ENCODE measurements at regions not wholly inside any gene's neighbourhood (a gene's known extent, or its start where the extent isn't known, plus 50 kb on each side); places are given as distances from the start of the nearest gene placed in this dataset.
"Not testable (repeated sequence)": the region's sequence is repeated elsewhere in the genome, so short reads cannot be mapped to it uniquely, and the experiment has no call there.

DNA sequence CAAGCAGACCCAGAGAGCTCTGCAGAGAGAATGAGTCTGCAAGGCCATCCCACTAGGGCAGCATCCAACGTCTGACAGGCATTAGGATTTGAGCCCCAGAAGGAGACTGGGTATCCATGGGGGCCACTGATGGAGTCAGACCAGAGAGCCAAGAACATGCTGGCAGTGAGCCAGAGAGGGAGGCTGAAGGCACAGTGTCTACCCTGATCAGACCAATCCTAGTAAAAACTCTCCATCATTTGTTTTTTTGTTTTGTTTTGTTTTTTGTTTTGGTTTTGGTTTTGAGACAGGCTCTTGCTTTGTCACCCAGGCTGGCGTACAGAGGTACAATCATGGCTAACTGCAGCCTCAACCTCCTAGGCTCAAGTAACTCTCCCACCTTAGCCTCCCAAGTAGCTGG lies 133.1 kb upstream of the LYZL2 start:
- no peak for DNase-seq

DNA sequence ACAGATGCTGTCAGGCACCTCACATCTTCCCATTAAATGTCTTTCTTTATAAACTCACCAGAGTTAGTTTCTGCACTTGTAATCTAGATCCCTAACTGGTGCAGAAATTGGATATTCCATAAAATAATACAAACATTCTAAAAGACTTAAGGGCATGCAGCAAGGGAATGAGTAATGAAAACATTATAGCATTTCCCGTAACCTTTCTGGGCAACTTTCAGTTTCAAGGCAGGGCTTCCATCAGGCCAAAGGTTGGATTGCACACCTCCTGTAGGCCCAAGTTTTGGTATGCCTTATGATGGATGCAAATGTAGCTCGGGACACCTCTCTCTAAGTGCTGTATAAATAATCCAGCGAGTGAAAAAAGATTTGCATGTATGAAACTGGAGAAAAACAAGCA lies 129.9 kb upstream of the LYZL2 start:
- DNase-seq: no peak

DNA sequence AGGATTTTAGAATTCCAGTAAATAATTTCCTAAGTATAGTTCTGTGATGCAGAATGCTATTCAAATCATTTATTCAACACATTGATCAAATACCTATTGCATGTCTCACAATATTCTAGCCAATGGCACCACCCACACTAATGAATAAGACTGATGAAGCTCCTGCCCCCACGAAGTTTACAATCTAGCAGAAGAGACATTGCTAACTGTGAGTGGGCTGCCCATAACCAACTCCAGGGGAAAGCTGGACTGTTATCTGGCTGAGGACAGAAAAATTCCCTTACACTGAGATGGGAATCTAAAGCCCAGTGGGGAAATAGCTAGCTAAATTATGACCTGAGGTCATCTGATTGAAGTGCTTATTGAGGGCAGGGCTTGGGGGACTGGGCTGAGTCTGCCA lies 128.8 kb upstream of the LYZL2 start:
- no peak for DNase-seq

DNA sequence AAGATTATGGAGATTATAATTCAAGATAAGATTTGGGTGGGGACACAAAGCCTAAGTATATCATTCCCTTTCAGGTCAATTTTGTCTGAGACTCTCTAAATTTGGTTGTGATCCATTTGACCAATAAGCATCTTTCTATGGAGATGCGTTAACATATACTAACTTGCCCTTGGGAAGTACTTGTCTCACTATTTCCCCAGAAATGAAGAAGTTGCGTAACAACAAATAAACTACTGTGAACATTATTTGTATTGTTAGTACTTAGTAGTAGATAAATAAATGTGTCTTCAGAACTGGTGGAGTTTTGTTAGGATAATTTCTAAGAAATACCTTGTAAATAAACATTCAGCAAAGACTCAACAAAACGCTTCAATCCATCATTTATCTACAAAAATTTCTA lies 127.3 kb upstream of the LYZL2 start:
- no peak for DNase-seq

DNA sequence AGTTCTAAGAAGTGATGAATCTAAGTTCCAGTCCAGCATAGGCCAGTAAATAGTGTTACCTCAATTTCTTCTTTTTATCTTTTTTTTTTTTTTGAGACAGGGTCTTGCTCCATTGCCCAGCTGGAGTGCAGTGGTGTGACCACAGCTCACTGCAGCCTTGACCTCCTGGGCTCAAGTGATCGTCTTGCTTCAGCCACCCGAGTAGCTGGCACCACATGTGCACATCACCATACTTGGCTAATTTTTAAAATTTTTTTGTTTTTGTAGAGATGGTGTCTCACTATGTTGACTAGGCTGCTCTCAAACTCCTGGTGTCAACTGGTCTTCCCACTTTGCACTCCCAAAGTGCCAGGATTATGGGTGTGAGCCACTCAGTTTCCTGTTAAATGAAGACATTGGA lies 126.6 kb upstream of the LYZL2 start:
- DNase-seq: no peak

DNA sequence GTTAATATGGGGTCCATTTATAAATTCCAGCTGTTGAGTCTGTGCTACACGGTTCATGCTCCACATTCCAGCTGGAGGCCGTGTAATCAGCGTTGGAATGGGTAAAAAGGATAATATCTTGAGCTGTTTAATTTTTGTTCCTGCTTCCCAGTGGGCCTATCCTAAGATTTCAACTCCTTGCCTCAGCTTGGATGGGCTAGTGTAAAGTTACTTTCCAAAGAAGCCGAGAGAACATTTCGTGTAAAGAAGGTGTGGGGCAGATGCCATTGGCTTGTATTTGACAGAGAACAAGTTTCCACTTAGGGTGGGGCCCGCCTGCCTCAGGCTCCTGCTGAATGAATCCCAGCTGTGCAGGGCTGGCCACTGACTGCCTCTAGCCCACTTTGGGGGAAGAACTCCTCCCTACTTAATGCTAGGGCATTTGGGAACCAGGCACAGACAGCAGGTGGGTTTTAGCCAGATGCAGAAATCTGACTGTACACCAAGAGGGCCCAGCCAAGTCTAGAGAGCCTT lies 125.9 kb upstream of the LYZL2 start:
- DNase-seq: no peak

DNA sequence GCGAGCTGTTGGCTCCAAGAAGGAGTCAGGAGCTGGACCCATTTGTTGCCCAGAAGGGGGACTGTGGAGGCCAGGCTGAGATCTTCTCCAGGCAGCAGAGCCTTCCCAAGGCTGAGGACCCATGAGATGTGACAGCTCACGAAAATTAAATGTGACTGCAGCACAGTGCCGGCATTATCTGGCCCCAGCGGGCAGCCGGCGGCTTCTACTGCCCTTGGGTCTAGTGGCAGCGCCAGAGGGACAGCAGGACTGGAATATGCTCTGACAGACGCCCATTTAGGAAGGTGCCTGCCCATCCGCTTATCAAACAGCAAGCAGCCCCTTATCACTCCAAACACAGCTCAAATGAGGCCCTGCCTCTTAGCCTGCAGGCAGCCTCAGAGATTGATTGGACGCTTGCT lies 122.9 kb upstream of the LYZL2 start:
- DNase-seq: no peak

DNA sequence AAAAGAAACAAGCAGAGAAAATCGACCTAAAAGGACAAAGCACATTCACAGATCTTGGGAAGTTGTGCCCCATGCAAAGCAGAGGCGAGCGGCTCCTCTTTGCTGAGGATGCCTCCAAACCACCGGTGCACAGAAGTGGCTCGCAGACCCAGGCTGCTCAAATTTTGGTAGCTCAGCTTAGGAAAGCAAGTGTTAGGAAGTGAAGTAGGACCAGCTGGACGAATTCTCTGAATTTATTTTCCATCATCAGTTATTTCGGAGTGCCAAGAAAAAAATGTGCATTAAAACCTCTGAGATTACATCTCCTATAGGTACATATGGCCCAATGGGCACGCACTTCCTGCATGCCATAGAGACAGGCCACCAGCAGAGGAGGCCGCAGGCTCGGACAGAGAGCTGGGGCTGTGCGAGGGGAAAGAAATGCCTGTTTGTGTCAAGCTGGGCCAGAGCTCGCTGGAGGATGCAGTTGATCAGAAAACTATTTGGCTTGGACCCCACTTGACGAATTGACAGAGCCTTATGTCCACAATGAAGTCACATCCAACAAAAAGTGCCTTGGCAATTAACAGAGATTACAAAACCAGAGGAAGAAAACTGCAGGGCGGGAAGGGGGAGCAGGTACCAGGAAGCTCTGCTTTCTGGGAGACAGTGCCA lies 122.3 kb upstream of the LYZL2 start:
- DNase-seq: peak in 1 of 2 experiments; percentile 1

DNA sequence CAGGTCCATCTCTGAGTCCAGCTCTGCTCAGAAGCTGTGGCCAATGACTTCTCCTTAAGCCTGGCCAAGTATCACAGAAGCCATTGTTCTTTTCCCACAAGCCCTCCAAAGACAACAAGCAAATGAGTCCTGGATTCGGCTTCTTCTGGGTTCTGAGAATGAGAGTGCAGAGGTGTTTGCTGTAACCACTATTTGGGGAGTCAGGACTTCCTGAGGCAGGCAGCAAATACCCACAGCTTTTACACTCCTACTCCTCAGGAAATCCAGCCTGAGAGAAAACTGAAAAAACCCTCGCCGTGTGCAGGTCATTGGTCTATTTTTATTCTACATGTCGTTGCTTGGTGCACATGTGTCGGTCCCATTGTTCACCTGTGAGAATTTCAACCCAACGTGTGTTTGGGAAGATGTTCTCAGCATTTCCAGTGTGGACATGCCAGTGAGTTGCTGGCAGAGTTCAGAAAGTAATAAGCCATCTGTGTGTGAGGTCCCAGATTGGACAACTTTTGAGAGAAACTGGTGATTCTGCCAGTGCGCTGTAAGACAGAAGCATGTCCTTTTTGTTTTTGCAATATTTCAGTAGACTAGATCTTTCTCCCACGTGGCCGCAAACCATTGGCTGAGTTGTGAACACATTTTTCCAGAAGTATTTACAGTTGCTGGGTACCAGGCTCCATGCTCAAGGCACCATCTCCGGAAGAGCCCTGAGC lies 121.6 kb upstream of the LYZL2 start:
- no peak for DNase-seq

DNA sequence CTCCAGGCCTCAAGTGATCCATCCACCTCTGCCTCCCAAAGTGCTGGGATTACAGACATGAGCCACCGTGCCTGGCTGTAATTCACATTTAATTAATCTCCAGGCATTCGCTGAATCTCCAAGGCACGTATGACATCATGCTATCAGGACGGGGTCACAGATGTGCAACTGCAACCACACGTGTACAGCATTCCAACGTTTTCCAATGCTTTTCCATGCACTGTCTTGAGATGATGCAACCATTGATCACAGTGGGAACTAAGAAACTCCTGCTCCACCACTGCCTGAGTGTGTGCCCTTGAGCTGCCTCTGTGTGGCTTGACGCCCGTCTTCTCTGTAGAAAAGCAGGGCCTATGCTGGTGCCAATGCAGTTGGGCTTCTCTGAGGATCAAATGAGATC lies 119.8 kb upstream of the LYZL2 start:
- no peak for DNase-seq

DNA sequence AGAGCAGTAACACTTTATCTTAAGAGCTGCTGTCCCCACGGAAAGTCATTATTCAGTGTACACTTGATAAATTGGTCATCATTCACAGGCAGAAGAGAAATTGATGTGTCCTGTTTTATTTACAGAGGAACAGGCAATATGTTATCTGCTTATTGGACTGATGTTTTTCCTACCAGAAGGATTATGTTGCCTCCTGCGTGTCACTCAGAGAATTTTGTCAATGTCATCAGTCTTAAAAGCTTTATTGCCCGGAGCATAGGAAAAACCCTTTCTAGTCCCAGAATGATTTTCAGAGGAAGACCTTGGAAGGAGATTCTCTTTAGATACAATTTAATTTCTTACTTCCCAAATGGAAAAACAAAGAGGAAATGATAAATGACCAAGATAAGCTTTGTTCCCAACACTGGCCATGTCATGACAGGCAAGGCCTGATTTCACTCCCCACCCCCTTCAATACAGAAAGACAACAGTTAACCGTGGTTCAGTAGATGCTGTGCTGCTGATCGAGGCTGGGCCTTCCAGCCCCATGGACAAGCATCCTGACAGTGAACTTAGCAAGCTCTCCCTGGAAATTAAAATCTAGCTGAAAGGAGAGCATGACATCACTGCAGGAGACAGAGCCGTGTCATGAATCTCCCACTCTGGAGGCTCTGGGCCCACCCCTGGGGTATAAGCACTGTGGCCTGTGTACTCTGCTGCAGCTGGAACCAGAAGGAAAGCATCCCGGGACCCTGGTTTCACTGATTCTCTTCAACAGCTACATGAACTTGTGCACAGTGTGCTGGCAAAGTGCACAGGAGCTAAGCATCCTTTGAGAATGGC lies 118.8 kb upstream of the LYZL2 start:
- DNase-seq: no peak

DNA sequence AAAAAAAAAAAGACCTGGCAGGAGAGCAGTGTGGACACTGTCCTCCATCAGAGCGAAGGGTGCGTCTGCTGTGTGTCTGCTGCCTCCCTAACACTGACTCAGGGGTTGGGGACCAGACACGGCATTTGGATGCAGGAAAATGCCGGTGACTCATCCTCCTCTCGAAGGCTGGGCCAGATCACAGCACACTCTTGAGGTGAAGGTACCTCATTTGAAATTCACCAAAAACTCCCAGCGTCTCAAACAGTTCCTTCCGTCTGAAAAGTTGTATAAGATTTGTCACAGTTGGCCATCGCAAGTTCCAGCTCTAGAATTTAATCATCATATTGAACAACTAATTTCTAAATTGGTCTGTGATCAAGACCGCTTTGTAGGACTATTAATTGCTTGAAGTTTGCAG lies 118.1 kb upstream of the LYZL2 start:
- no peak for DNase-seq

DNA sequence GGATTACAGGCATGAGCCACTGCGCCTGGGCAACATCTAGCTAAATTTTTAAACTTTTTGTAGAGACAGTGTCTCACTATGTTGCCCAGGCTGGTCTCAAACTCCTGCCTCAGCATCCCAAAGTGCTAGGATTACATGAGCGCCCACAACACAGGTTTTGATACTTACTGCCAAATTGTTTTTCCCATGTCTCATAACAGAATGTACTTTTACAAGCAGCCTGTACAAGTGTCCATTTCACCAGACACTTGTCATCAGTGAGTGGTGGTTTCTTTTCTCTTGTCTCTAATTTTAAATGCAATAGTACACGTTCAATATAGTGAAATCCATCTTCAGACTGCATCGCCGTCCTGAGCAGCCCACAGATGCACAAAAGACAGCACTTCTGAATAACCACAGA lies 116.4 kb upstream of the LYZL2 start:
- no peak for DNase-seq

DNA sequence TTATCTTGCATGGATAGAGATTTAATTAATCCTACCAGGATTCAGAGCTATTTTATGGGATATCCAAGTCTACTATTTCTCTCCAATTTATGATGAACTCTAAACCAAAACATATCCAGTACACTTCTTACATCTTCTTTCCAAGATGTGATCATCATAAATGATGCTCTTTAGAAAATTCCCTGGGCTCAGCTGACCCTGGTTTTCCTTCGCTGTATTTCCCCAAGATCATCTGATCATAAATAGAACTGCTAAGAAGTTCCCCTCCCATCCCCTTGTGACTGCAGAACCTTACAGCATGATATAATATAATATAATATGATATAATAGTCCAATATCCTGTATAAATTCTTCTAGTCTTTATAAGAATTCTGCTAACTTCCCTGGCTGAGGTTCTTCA lies 114.6 kb upstream of the LYZL2 start:
- no peak for DNase-seq

DNA sequence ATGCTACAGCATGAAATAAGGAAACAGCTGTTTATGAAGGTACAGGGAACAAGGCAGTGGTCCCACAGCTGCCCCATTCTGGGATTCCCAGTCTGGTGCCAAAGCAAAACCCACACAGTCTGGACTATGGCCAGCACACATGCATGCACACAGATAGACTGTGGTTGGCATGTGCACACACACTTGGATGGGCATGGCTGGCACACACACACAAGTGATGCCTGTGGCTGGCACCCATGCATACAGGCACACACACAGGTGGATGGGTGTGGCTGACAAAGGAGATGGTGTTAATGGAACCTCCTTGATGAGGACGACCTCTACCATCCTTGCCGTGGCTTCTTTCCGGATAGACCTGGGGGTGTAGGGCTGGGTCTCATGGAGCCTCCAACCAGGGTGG lies 114.0 kb upstream of the LYZL2 start:
- DNase-seq: no peak

DNA sequence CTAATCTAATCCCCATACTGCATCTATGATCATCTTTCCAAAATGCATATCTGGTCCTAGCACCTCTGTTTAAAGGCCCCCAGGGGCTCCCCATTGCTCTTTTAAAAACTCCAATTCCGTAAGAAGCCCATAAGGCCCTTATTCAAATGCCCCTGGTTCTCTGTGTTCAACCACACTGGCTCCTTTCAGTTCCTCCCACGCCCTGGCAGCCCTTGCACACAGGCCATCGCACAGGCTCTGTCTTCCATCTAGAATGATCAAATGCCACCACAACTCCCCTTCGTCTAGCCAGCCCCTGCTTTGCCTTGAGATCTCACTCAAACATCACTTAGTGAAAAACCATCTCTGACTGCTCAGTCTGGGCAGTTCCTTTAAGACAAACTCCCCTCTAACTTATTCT lies 112.9 kb upstream of the LYZL2 start:
- DNase-seq: no peak

DNA sequence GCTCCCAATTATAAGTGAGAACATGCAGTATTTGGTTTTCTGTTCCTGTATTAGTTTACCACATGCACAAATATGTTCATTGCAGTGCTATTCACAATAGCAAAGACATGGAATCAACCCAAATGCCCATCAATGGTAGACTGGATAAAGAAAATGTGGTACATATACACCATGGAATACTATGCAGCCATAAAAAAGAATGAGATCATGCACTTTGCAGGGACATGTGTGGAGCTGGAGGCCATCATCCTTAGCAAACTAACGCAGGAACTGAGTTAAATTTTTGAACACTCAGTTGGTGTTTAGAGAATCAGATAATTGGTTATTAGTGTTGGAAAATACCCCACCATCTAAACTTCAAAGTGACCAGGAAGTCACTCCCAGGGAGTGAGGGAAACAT lies 111.2 kb upstream of the LYZL2 start:
- DNase-seq: not testable (repeated sequence)

DNA sequence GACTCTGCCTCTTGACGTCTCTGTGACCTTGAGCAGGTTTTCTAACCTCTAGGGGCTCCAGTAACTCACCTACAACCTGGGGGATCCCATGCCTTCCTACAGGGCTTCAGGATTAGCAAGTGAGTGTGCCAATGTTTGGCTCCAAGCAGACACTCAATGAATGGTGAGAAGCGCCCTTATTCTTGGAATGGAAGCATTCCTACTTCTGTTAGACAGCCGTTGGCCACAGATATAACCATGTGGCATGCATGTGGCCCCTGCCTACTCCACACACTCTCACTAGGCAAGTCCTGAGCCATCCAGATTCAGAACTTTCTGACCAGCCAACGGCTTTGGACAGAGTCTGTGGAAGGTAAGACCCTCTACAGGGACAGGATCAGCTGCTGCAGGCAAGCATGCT lies 108.9 kb upstream of the LYZL2 start:
- DNase-seq: no peak

DNA sequence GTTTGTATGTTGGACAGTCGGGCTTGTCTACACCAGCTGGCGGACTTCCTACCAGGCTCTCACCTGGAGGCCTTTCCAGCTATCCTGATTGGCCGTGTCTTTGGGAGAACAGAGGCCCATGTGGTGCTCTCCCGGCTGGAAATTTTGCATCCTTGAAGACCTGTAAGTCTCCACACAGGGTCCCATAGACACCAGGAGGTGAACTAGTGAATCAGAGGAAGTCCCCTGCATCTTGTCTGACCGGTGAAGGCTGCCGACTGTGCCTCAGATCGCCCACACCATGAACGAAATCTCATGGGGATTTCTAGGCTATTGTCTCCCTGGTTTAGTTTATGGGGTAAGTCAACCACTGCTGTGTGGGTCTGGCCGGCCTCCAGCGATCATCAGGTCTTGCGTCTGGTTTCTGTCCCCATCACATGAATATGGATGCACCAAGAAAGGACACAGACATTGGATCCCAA lies 108.4 kb upstream of the LYZL2 start:
- DNase-seq: no peak

DNA sequence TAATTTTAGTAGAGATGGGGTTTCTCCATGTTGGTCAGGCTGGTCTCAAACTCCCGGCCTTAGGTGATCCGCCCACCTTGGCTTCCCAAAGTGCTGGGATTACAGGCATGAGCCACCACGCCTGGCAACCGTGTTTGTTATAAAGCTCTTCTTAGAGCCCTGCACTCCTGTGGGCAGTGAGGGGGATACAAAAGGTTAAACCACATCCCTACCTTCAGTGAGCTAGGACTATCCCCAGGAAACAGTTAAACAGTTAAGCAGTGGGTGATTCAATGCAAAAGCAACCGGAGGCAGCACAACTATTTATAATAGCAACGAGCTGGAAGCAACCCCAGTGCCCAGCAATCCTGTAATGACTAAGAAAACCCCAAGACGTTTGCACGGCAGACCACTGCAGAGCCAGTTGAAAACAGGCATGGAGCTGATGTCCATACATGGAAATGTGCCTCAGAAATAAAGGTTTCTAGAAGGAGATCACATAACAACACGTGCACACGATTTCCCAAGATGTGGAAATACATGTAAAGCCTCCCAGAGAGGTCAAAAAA lies 107.2 kb upstream of the LYZL2 start:
- DNase-seq: no peak

DNA sequence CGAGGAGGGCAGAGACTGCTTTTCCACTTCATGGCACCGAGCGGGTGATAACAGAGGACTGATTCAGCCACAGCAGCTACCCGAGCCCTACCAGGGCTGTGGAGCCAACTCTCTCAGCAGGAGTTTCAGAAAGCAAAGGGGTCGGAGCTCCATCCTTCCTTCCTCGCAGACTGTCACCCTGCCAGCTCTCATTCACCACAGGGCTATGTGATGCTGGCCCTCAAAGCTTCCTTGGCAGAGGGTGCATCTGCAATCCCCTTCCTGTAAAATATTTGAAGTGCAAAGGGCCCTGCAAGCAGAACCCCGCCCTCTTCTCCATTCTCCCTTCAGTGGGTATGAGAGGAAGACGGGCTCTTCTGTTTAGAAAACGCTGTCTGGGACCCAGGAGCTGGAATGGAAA lies 105.3 kb upstream of the LYZL2 start:
- no peak for DNase-seq

DNA sequence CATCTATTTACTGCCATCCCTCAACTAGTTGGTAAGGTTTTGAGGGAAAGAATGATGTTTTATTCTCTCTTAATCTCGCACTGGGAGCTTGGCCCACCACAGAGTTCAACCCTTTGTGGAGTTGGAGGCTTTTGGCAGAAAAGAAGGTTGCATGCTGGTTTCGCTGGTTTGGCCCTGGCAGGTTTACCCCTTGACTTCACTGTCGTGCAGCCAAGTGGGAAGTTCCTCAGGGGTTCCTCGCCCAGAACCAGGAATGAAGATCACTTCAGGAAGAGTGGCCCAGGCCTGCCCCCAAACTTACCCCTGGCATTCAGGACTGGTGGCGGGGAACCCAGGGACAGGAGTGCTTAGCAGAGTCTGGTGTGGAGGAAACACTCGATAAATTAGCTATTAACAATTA lies 103.1 kb upstream of the LYZL2 start:
- no peak for DNase-seq

DNA sequence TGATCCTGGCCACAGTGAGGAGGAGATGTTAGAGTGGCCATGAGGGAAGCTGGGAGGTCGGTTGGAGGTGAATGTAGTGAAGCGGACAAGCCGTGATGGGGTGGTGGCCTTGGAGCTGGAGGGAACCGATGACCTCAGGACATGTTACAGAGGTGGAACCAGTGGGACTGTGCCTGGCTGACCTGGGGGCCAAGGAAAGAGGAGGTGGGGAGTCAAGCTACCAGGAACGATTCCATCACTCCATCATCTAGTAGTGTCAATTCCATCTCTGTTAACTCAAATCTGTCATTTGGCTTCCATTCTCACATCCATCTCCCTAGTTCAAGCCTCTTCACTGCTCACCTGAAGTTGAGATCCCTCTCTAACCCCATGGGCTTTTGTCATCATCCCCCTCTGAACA lies 102.4 kb upstream of the LYZL2 start:
- no peak for DNase-seq

DNA sequence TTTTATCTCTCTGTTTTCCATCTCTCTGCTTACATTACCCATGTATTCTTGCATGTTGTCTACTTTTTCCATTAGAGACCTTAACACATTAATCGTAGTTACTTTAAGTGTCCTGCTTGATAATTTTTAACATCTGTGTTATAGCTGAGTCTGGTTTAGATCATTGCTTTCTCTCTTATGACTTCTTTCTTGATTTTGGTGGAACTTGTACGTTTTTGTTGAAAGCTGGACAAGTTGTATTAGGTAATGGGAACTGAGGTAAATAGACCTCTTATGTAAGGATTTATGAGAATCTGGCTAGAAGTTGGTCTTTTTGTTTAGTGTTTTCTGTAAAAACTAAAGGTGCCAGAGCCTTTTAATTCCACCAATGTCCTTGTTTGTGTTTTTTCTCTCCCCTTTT lies 100.8 kb upstream of the LYZL2 start:
- no peak for DNase-seq
